ENCODE measurements at regions not wholly inside any gene's neighbourhood (a gene's known extent, or its start where the extent isn't known, plus 50 kb on each side); places are given as distances from the start of the nearest gene placed in this dataset.

GRCh38 chr4:92122911-92123310 lies 180.9 kb upstream of the GRID2 start:
- no peak for DNase-seq

GRCh38 chr4:92128676-92129075 lies 175.1 kb upstream of the GRID2 start:
- DNase-seq: no peak

- DNase-seq: no peak
Measured at GRCh38 chr4:92129408-92129994, 174.3 kb upstream of the GRID2 start.

GRCh38 chr4:92136434-92136833 lies 167.3 kb upstream of the GRID2 start:
- DNase-seq: no peak

GRCh38 chr4:92163348-92163747 lies 140.4 kb upstream of the GRID2 start:
- no peak for DNase-seq

GRCh38 chr4:92170340-92170739 lies 133.4 kb upstream of the GRID2 start:
- DNase-seq: no peak

GRCh38 chr4:92172203-92172602 lies 131.6 kb upstream of the GRID2 start:
- no peak for DNase-seq

- no peak for DNase-seq
Measured at GRCh38 chr4:92175250-92175649, 128.5 kb upstream of the GRID2 start.

- DNase-seq: no peak
Measured at GRCh38 chr4:92182006-92182735, 121.6 kb upstream of the GRID2 start.

- no peak for DNase-seq
Measured at GRCh38 chr4:92182736-92183407, 120.9 kb upstream of the GRID2 start.

GRCh38 chr4:92183825-92184224 lies 119.9 kb upstream of the GRID2 start:
- no peak for DNase-seq

- no peak for DNase-seq
Measured at GRCh38 chr4:92184566-92184965, 119.2 kb upstream of the GRID2 start.

GRCh38 chr4:92186239-92186638 lies 117.5 kb upstream of the GRID2 start:
- no peak for DNase-seq

GRCh38 chr4:92189146-92189545 lies 114.6 kb upstream of the GRID2 start:
- no peak for DNase-seq

GRCh38 chr4:92198711-92199110 lies 105.1 kb upstream of the GRID2 start:
- no peak for DNase-seq

GRCh38 chr4:92199135-92199534 lies 104.6 kb upstream of the GRID2 start:
- DNase-seq: no peak

GRCh38 chr4:92210906-92211305 lies 92.9 kb upstream of the GRID2 start:
- DNase-seq: no peak

GRCh38 chr4:92215476-92215875 lies 88.3 kb upstream of the GRID2 start:
- no peak for DNase-seq

GRCh38 chr4:92231511-92231910 lies 72.3 kb upstream of the GRID2 start:
- DNase-seq: no peak

- no peak for DNase-seq
Measured at GRCh38 chr4:92232566-92232965, 71.2 kb upstream of the GRID2 start.

GRCh38 chr4:92234393-92235176 lies 69.2 kb upstream of the GRID2 start:
- no peak for DNase-seq

GRCh38 chr4:92235731-92236130 lies 68.0 kb upstream of the GRID2 start:
- DNase-seq: no peak

GRCh38 chr4:92236877-92237276 lies 66.9 kb upstream of the GRID2 start:
- no peak for DNase-seq

GRCh38 chr4:92237559-92237958 lies 66.2 kb upstream of the GRID2 start:
- DNase-seq: no peak

All from SHP77 (cell line).